Aorta (tissue), 5 donors: ENCODE measurements at regions not wholly inside any gene's neighbourhood (a gene's known extent, or its start where the extent isn't known, plus 50 kb on each side); places are given as distances from the start of the nearest gene placed in this dataset.

Experiments
- ATAC-seq: fragments of 200-7000 bp; cut with Tn5 transposase; one replicate; pipeline ENCODE4 v1.9.1; 2022; ENCODE audit warnings: moderate library complexity; ENCODE audit not compliant: low FRiP score
- DNase-seq, 2 donors: peaks; one replicate each; pipeline ENCODE4 v3.0.0-alpha.2; 2020
- H3K27ac ChIP-seq, 2 donors: one replicate each; pipeline ENCODE4 v1.5.1; 2013; ENCODE audit warnings: low read length in 2 of 2, mild to moderate bottlenecking in 2 of 2, moderate library complexity in 2 of 2, control low read depth in 1 of 2, inconsistent platforms in 1 of 2, low read depth in 1 of 2
- H3K27me3 ChIP-seq, 2 donors: one replicate each; pipeline ENCODE4 v1.6.1; 2013; ENCODE audit warnings: control low read depth in 1 of 2, low read length in 1 of 2, mild to moderate bottlenecking in 1 of 2, moderate library complexity in 1 of 2; ENCODE audit not compliant: insufficient read depth in 2 of 2, control insufficient read depth in 1 of 2
- H3K36me3 ChIP-seq, 2 donors: one replicate each; pipeline ENCODE4 v1.6.1; 2013; ENCODE audit warnings: control low read depth in 1 of 2, low read length in 1 of 2, mild to moderate bottlenecking in 1 of 2; ENCODE audit not compliant: insufficient read depth in 2 of 2, control insufficient read depth in 1 of 2
- H3K4me1 ChIP-seq, 2 donors: one replicate each; pipeline ENCODE4 v1.6.1; 2013; ENCODE audit warnings: low read length in 2 of 2, control low read depth in 1 of 2, mild to moderate bottlenecking in 1 of 2, moderate library complexity in 1 of 2; ENCODE audit not compliant: insufficient read depth in 2 of 2, control insufficient read depth in 1 of 2
- H3K4me3 ChIP-seq, 2 donors: one replicate each; pipeline ENCODE4 v1.5.1; 2013; ENCODE audit warnings: low read length in 2 of 2, control low read depth in 1 of 2, mild to moderate bottlenecking in 1 of 2
- H3K9me3 ChIP-seq: one replicate; pipeline ENCODE4 v1.6.1; 2013; ENCODE audit warnings: mild to moderate bottlenecking, low read length; ENCODE audit not compliant: control insufficient read depth
- WGBS, 2 donors: extraction: QIAGEN DNeasy Blood & Tissue Kit; methylation state at CpG; one replicate each; pipeline ENCODE4 v1.1.7; 2013; 5-methylcytosine and 5-hydroxymethylcytosine counted together
- intact Hi-C, 2 donors: fragments of 100-400 bp; cut with DNase I; formaldehyde crosslinking; loops; one replicate each; pipeline versions ENCODE4 v1.14.2 to v1.15.0; 2022
- donor health status: healthy with polysubstance abuse.
- donor health status: Bipolar disorder and iron deficiency.
- donor health status: DM: no; HTN: no; CAD: no.
- donor health status: DM: no; HTN: no; CAD: no.
- donor health status: DM: yes; HTN: yes; CAD: no.

- intact Hi-C loops: no loop called here
These were observed 584.4 kb downstream of the BUD13 start for GRCh38 chr11:116188350-116188749.

GRCh38 chr11:116187026-116187425 is 585.8 kb downstream of the BUD13 start:
- Histone ChIP-seq H3K4me3 (no peak overlapping the region), H3K4me1 (no peaks in the 10 kb centered on the region), H3K9me3 (no peaks in the 10 kb centered on the region), H3K27ac (no peak overlapping the region), H3K27me3 (no peaks in the 10 kb centered on the region), H3K36me3 (no peaks in the 10 kb centered on the region)
- intact Hi-C loops: no loop called here
- 91% methylated on average over 2 of the region's 2 CpGs for WGBS, 2 donors
- DNase-seq (no peak), ATAC-seq (no peak)

More at GRCh38 chr11:116188350-116188749, 584.4 kb downstream of the BUD13 start:
- no peak for DNase-seq
- WGBS, 2 donors: 81 to 86% methylated on average over 5 of the region's 5 CpGs
- no peaks in the 10 kb centered on the region for H3K9me3 ChIP-seq
- no peak overlapping the region for H3K4me3 ChIP-seq
- no peak for ATAC-seq
- no peak overlapping the region for H3K27ac ChIP-seq
- no peaks in the 10 kb centered on the region for H3K36me3 ChIP-seq
- no peaks in the 10 kb centered on the region for H3K27me3 ChIP-seq
- H3K4me1 ChIP-seq: no peaks in the 10 kb centered on the region

- H3K27ac ChIP-seq: no peak overlapping the region
- intact Hi-C loops: no loop called here
These were observed 587.2 kb downstream of the BUD13 start for GRCh38 chr11:116185551-116185950.

GRCh38 chr11:116184763-116185162 is 588.0 kb downstream of the BUD13 start:
- intact Hi-C loops: no loop called here
- Histone ChIP-seq H3K36me3 (no peaks in the 10 kb centered on the region), H3K9me3 (no peaks in the 10 kb centered on the region), H3K27ac (no peak overlapping the region), H3K4me1 (no peaks in the 10 kb centered on the region), H3K4me3 (no peak overlapping the region), H3K27me3 (no peaks in the 10 kb centered on the region)
- 93 to 94% methylated on average over 8 of the region's 8 CpGs for WGBS, 2 donors
- no peak for ATAC-seq
- DNase-seq: peak in 1 of 2 donors; percentile 33

More at GRCh38 chr11:116185551-116185950, 587.2 kb downstream of the BUD13 start:
- H3K36me3 ChIP-seq: no peaks in the 10 kb centered on the region
- no peaks in the 10 kb centered on the region for H3K4me1 ChIP-seq
- ATAC-seq: no peak
- H3K9me3 ChIP-seq: no peaks in the 10 kb centered on the region
- H3K27me3 ChIP-seq: no peaks in the 10 kb centered on the region
- no peak overlapping the region for H3K4me3 ChIP-seq
- WGBS, 2 donors: 93 to 94% methylated on average over 4 of the region's 4 CpGs
- DNase-seq: no peak

GRCh38 chr11:116182356-116182966 is 590.3 kb downstream of the BUD13 start:
- WGBS, 2 donors: 90 to 94% methylated on average over 7 of the region's 7 CpGs
- no peaks in the 10 kb centered on the region for H3K27me3 ChIP-seq
- no peak overlapping the region for H3K4me3 ChIP-seq
- intact Hi-C loops: no loop called here
- DNase-seq: no peak
- H3K36me3 ChIP-seq: no peaks in the 10 kb centered on the region
- no peak for ATAC-seq
- H3K9me3 ChIP-seq: no peaks in the 10 kb centered on the region
- H3K4me1 ChIP-seq: no peaks in the 10 kb centered on the region
- no peak overlapping the region for H3K27ac ChIP-seq

GRCh38 chr11:116180806-116181600 is 591.8 kb downstream of the BUD13 start:
- intact Hi-C loops: no loop called here
- H3K36me3 ChIP-seq: no peaks in the 10 kb centered on the region
- ATAC-seq (no peak), DNase-seq (peak in 1 of 2 donors; percentile 51)
- no peak overlapping the region for H3K27ac ChIP-seq
- no peak overlapping the region for H3K4me3 ChIP-seq
- no peaks in the 10 kb centered on the region for H3K9me3 ChIP-seq
- WGBS, 2 donors: 40 to 42% methylated on average over 13 of the region's 13 CpGs
- no peaks in the 10 kb centered on the region for H3K4me1 ChIP-seq
- no peaks in the 10 kb centered on the region for H3K27me3 ChIP-seq

GRCh38 chr11:116179401-116179800 is 593.4 kb downstream of the BUD13 start:
- WGBS, 2 donors: 66 to 74% methylated on average over 3 of the region's 3 CpGs
- ATAC-seq (no peak), DNase-seq (no peak)
- H3K9me3 ChIP-seq: no peaks in the 10 kb centered on the region
- H3K4me1 ChIP-seq: no peaks in the 10 kb centered on the region
- H3K27ac ChIP-seq: no peak overlapping the region
- no peak overlapping the region for H3K4me3 ChIP-seq
- no peaks in the 10 kb centered on the region for H3K36me3 ChIP-seq
- no peaks in the 10 kb centered on the region for H3K27me3 ChIP-seq
- intact Hi-C loops: no loop called here

GRCh38 chr11:116177521-116178210 is 595.1 kb downstream of the BUD13 start:
- no peaks in the 10 kb centered on the region for H3K4me1 ChIP-seq
- DNase-seq: no peak
- 96% methylated on average over 4 of the region's 4 CpGs for WGBS, 2 donors
- H3K27me3 ChIP-seq: no peaks in the 10 kb centered on the region
- intact Hi-C loops: no loop called here
- H3K9me3 ChIP-seq: no peaks in the 10 kb centered on the region
- H3K27ac ChIP-seq: no peak overlapping the region
- no peak overlapping the region for H3K4me3 ChIP-seq
- ATAC-seq: no peak
- H3K36me3 ChIP-seq: no peaks in the 10 kb centered on the region
